Astrocyte of the spinal cord (primary cell): ENCODE measurements at regions not wholly inside any gene's neighbourhood (a gene's known extent, or its start where the extent isn't known, plus 50 kb on each side); places are given as distances from the start of the nearest gene placed in this dataset.

ENCODE experiments used
- DNase-seq: peaks from one replicate; pipeline ENCODE4 v3.0.0; 2011; ENCODE audit warnings: low read depth, low spot score
- H3K4me3 ChIP-seq: 2 replicates; pipeline ENCODE4 v1.5.1; 2011; ENCODE audit warnings: low read depth, mild to moderate bottlenecking, low read length, moderate library complexity
- CTCF ChIP-seq: IDR thresholded peaks from 2 replicates; pipeline ENCODE4 v1.5.1; 2012; ENCODE audit warnings: low read depth, mild to moderate bottlenecking, low read length, inconsistent platforms
- in situ Hi-C: cut with HindIII; loops from 2 replicates; pipeline ENCODE4 v1.10.0; 2017; ENCODE audit warnings: low sequenced_read_pairs

DNA sequence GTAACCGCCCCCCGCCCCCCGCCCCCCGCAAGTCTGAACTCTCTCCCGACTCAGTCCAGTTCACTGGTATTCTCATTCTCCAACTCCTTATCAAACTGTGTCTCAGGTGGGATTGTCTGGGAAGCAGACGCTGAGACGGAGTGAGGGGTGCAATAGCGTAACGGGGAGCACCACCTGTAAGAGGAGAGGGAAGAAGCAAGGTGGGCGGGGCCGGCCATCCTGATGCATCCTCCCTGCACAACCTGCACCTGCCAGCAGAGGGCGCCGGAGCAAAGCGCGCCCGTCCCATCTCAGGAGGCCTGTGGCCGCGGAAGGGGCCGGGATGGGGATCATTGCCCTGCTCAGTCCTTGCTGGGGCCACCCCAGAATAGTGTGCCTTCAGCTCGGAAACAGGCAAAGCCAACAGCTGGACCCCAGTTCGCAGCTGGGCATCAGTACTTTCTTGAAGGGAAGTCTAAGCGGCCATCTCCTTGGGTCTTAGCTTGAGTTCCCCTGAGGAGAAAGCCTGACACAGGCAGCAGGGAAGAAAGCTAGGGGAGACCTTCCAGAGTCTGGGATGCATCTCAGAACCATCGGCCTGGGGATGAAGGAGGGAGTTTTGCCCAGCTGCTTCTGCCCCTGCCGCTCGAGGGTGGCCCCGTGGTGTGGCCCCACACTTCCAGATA lies 208.0 kb downstream of the TFCP2L1 start:
- H3K4me3 ChIP-seq, result no peak overlapping the region
- in situ Hi-C loops, result no loop called here
- peak; percentile 23 for DNase-seq
- peak; percentile 95 for TF ChIP-seq CTCF

- in situ Hi-C loops, result no loop called here
- TF ChIP-seq CTCF, result no peak
Observed at GRCh38 chr2:121078899-121079298, 206.1 kb downstream of the TFCP2L1 start.

GRCh38 chr2:121080013-121080772 lies 204.8 kb downstream of the TFCP2L1 start:
- no peak overlapping the region for H3K4me3 ChIP-seq
- DNase-seq, result peak; percentile 47
- peak; percentile 79 for TF ChIP-seq CTCF
- in situ Hi-C loops, result no loop called here

More at GRCh38 chr2:121078899-121079298, 206.1 kb downstream of the TFCP2L1 start:
- DNase-seq, result peak; percentile 19
- H3K4me3 ChIP-seq, result no peak overlapping the region

GRCh38 chr2:121081701-121082100 lies 203.3 kb downstream of the TFCP2L1 start:
- no peak for TF ChIP-seq CTCF
- no peak for DNase-seq
- in situ Hi-C loops, result no loop called here
- H3K4me3 ChIP-seq, result no peak overlapping the region

GRCh38 chr2:121082191-121082590 lies 202.8 kb downstream of the TFCP2L1 start:
- TF ChIP-seq CTCF, result no peak
- in situ Hi-C loops, result no loop called here
- H3K4me3 ChIP-seq, result no peak overlapping the region
- DNase-seq, result no peak

DNA sequence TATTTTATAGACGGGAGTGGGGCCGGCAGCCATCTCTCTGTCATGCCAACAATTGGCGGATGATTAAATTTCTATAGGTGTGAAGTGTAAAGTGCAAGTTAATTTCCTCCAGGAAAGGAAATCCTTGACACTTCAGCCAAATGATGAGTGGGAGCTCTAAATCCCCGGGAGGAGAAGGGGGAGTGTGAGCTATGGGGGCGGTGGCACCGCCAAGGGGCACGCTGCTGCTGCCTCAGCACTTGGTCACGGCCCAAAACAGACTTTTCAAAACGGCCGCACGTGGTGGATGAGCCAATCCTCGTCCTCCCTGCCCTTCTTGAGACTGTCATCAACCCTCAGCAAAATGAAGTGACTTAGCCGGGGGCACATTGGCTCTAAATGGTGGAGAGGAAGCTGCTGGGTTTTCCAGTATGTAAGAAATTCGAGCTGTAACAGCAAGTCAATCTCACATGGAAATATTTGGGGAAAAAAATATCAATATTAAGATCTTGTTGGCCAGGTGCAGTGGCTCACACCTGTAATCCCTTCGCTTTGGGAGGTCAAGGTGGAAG lies 200.8 kb downstream of the TFCP2L1 start:
- no peak for TF ChIP-seq CTCF
- DNase-seq, result no peak
- in situ Hi-C loops, result no loop called here
- no peak overlapping the region for H3K4me3 ChIP-seq
